Stimulated activated CD4-positive, alpha-beta T cell treated with anti-CD3 and anti-CD28 coated beads, Interleukin-2, amount 100 ng/mL, for 48 hours (primary cell): ENCODE measurements at regions not wholly inside any gene's neighbourhood (a gene's known extent, or its start where the extent isn't known, plus 50 kb on each side); places are given as distances from the start of the nearest gene placed in this dataset.
"Not testable (repeated sequence)": the region's sequence is repeated elsewhere in the genome, so short reads cannot be mapped to it uniquely, and the experiment has no call there.

Experiments
- DNase-seq, 2 donors: peaks; one replicate each; pipeline ENCODE4 v3.0.0-alpha.2; 2020

DNA sequence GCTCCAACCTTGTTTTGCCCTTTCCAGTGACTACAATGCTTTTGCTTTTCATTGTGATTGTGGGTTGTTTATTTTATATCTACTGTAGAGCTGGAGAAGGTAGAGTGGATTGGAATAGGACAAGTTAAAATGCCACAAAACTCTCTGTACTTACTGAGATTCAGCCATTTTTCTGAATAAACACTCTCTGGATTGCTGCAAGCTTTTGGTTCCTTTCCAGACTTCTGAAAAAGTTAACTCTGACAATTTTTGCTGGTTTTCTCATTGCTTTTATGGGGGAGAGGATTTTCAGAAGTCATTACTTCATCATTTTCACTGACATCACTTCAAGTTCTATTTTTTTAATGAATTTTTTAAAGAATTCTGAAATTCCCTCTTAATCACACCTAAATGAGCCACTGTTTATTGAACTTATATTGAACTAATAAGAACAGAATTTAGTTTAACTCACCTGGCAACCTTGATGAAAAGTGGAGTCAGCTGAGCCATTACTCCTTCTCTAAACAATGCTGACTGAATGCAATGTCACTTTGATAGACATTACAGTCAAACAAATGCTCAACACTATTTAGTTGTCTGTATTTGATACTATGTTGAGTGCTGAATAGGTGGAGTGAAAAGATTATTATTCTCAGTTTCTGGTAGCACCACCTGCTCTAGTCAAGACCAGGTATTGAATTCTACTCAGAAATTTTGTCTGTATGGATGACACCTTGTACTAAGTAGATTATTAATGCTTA is 303.5 kb downstream of the DLEU7 start:
- no peak for DNase-seq

DNA sequence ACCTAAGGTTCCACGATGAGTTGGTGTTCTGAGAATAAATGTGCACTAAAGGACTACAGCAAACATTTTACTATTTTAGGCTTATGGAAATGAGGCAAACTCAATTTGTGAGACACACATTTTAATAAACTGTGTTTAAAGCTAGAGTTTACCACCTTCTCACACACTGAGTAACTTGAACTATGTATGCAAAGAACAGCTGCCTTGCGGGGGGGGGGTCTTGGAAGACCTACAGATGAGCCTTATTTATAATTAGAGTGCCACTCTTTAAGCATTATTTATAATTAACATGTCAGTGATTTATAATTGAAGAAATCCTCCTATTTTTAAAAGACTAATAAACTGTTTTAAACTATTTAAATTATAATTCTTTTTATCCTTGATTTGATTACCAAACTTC is 300.4 kb downstream of the DLEU7 start:
- DNase-seq: no peak

DNA sequence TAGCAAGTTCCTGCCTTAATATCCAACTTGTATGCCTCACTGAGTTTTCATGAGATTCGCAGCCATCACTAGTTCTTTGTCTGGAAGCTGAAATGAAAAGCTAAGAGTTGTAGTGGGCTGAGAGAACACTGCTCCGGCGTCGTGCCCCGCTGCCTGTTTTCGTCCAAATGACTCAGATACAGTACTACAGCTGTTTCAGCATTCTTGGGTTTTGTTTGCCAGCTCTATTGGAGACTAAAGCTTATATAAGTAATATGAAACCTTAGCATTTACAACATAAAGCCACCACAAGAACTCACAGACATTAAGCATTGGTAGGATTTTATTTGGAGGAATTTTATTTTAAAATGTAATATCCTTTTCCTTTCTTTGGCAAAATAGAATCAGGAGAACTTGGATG is 299.7 kb downstream of the DLEU7 start:
- no peak for DNase-seq

GRCh38 chr13:50544211-50544610 is 299.3 kb downstream of the DLEU7 start:
- DNase-seq: no peak

GRCh38 chr13:50547175-50547574 is 296.3 kb downstream of the DLEU7 start:
- DNase-seq: not testable (repeated sequence)

DNA sequence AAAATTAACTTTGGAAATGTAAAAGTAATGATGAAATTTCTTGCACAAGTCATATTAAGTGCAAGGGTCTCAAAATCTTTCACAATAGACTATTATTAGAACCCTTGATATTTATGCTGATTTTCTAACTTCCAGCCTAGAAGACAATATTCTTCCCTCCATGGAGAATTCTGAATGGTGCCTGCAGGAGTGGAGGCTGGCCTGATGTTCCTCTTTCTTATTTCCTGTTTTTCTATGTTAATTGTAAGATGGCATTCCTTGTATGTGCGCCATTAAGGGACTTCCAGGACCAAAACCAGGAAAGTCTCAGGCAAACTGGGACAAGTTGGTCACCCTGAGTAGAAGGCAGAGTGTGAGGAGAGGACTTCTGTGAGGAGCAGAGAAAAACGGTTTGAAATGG is 294.9 kb downstream of the DLEU7 start:
- no peak for DNase-seq

DNA sequence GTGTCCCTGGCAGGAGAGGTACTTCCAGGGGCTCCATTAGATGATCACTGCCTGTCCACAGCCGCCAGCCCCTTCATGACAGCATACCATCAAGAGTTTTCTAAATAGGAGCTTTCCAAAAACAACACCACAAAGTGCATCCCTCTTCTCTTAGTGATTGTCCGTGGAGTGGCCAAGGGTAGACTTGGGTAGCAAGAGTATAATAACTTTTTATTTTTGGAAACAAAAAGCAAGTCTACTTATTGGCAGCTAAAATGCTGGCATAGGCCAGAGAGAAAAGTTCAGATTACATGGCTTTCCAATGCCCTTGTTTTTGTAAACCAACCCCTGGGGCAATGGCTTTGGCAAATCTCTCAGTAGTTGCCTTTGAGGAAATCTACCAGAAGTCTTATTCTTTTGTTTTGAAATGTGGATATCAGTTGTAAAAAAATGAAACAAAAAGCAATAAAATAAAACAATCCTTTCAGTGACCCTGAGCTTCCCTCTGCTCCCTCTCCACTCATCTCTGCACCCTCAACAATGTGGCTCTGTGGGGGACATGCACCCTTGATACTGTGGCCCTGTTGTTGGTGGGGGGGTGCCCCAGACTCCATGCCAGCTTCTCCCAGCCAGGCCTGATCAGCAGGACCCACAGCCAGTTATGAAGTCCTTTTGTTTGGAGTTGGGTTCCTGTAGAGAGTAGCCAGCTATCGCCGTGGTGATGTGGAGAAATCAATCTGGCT is 294.1 kb downstream of the DLEU7 start:
- no peak for DNase-seq

GRCh38 chr13:50550151-50550550 is 293.3 kb downstream of the DLEU7 start:
- no peak for DNase-seq

GRCh38 chr13:50552424-50552966 is 291.0 kb downstream of the DLEU7 start:
- DNase-seq: no peak

- DNase-seq: no peak
Measured at GRCh38 chr13:50561739-50562138, 281.8 kb downstream of the DLEU7 start.

DNA sequence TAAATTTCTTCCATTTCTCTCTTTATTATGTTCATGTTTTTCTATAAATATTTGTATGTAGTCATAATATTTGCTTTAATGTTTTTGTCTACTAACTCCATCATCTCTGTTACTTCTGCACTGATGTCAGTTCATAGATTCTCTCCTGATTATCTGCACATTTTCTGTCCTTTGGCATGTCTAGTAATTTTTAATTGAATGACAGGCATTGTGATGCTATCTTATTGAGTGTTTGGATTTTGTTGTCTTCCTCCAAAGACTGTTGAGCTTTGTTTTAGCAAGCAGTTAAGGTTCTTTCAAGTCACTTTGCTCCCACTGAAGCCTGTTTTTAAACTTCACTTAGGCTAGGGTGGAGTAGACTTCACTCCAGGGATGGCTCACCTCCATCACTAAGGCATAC is 276.8 kb downstream of the DLEU7 start:
- no peak for DNase-seq

DNA sequence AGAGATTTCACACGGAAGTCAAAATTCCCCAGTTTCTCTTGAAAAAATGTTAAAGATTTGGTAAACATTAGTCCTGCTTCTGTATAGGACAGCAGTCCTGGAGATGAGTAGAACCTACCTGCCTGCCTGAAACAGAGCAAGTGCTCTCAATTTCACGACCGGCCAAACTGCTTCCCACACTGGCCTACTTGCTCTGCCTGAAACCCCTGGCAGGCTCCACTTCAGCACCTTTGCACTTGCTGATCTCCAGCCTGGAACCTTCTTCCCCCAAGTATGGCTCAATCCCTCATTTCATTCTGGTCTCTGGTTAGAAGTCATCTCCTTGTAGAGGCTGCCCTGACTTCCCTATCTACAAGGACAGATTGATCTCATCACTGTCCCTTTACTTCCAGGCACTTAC is 271.4 kb downstream of the DLEU7 start:
- DNase-seq: no peak

DNA sequence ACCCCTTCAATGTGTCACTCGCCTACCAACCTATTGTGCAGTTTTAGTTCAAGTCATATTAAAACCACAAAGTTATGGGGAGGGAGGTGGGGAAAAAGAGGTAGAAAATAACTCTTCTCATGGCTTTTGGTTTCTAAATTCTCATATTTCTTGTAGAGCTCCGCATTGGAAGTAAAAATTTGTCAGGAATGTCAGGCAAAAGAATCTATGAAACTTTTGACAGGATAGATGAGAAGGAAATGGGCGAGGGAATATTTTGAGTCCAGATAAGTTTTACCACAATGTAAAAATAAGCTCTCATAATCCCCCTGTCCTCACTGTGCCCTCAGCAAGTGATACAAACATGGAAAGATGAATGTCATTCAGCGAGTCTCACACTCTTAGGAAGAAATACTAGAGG is 270.4 kb downstream of the DLEU7 start:
- no peak for DNase-seq

DNA sequence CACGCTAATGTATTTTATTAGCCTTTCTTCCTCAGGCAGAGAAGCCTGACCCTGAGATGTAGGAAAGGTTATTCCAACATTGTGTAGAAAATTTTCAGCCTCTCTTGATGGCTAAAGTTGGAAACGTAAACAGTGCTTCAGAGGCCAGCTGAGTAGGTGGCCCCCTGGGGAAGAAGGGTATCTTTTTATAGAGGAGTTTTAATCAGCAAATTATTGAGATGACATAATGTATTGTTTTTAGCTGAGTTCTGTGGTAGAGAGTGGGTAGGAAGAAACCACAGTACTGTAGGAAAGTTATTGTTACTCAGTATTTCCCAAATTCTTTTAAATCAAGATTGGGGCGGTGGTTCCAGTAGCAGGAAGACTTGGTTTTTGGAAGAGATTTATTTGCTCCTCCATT is 268.8 kb downstream of the DLEU7 start:
- DNase-seq: no peak

DNA sequence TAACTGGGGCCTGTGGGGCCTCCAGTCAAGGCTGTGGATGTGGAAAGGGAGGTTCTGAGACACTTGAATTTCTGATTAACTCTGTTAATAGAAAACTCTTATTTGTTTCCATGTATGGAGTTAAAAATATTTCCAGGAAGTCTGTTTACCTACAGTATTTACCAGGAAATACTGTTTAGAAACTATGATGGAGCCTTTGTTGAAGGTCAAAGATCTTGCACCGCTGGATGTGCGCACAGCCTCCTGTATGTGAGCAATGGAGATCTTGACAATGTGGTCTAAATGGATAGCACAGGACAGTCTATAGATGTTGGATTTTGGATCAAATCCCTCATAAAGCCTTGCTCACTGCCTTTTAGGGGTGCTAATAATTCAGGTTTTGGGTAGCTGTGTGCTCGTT is 268.4 kb downstream of the DLEU7 start:
- DNase-seq: no peak

DNA sequence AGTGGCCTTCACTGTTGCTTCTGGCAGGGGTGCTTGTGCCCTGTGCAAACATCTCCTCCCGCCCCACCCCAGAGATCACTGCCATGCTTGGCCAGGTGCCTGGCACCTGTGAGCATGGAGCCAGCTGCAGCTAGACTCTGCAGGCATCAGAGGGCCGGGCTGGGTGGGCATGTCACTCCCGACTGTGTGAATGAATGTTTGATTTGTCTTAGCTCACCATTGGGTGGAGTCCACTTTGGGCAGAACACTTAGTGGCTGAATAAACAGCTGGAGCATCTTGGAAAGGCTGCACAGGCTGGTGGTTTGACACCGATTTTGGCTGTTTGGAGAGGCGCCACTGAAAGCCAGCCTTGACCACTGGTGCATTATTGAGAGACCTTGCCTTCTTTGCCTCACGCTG is 267.3 kb downstream of the DLEU7 start:
- no peak for DNase-seq

- no peak for DNase-seq
Measured at GRCh38 chr13:50577806-50578205, 265.7 kb downstream of the DLEU7 start.

DNA sequence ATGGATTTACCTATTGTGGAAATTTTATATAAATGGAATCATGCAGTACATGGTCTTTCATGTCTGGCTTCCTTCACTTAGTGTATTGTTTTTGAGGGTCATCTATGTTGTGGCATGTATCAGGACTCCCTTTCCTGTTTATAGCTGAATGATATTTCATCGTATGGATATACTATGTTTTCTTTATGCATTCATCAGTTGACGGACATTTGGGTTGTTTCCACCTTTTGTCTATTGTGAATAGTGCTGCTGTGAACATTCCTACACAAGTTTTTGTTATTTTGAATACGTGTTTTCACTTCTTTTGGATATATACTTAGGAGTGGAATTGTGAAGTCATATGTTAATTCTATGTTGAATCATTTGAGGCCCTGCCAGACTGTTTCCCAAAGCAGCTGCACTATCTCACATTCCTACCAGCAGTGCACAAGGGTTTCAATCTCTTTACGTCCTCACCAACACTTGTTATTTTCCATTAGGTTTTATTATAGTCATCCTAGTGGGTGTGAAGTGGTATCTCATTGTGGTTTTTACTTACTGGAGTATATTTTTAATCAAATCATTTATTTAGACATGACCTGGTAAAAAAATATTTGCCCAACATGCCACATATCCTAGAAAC is 262.7 kb downstream of the DLEU7 start:
- no peak for DNase-seq

DNA sequence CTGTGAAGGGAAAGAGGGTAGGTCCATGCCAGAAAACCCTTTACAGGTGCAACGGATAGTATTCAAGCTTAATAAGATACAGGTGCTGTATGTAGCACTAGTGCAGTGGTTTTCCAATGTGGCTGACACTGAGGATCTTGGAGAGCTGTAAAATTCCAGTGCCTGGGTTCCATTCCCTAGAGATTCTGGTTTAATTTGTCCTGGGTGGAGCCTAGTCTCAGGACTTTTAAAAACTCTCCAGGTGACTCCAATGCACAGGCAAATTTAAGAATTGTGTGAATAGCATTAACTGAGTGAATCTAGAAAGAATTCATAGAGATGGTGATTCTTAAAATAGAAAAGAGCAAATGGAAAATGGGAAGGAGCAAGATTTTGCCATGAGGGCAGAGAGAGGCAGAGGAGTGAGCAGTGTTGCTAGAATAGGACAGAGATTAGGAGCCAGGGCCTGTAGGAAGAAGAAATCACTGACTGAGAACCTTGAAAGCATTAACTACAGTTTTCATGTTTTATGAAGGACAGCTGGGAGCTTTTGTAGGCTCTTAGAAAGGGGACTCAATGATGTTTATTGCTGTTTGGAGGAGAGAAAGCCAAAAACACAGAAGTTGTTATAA is 261.8 kb downstream of the DLEU7 start:
- no peak for DNase-seq

GRCh38 chr13:50584856-50585580 is 258.5 kb downstream of the DLEU7 start:
- no peak for DNase-seq

DNA sequence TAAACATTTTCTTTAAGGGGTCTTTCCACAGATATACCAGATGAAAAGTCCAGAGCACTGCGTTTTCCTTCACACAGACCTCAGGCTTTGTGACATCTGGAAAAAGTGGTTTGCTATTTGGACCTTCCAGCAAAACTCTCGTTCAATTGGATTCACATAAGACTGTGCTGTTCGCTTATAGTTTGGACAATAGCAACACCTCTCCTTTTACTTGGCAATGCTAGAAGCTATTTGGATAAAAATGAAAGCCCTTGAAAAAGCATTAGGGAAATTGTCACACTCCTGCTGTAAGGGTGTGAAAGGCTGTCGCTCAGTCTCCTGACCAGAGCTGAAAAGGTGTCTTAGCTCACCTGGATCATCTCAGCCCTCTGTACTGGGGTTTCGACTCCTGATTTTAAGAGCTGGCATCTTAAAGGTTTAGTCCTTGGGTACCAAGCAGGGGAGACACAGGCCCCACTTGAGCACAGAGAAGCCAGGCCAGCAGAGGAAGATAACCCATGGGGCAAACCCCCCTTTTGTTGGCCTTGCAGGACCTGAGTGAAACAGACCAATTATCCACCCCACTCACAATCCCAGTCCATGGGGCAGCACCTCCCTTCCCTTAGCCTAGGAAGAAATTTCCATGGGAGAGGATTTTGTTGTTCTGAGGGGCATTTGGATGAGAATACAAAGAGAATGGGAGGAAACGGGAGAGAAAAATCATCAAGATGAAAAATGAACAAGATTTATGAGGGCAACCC is 257.6 kb downstream of the DLEU7 start:
- no peak for DNase-seq
